ENCODE measurements at regions not wholly inside any gene's neighbourhood (a gene's known extent, or its start where the extent isn't known, plus 50 kb on each side); places are given as distances from the start of the nearest gene placed in this dataset.
"Not testable (repeated sequence)": the region's sequence is repeated elsewhere in the genome, so short reads cannot be mapped to it uniquely, and the experiment has no call there.

DNA sequence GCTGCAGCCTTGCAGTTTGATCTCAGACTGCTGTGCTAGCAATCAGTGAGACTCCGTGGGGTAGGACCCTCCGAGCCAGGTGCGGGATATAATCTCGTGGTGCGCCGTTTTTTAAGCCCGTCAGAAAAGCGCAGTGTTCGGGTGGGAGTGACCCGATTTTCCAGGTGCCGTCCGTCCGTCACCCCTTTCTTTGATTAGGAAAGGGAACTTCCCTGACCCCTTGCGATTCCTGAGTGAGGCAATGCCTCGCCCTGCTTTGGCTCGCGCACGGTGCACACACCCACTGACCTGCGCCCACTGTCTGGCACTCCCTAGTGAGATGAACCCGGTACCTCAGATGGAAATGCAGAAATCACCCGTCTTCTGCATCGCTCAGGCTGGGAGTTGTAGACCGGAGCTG is 203.2 kb downstream of the SNCAIP start:
- H3K4me3 Mint-ChIP-seq; H3K9me3 Mint-ChIP-seq; DNase-seq; H3K4me1 Mint-ChIP-seq (ENCODE audit: low read depth in 2 of 2); H3K36me3 Mint-ChIP-seq (ENCODE audit: insufficient read depth); H3K27ac Mint-ChIP-seq; H3K27me3 Mint-ChIP-seq; ATAC-seq (replicated peaks): not testable (repeated sequence)

DNA sequence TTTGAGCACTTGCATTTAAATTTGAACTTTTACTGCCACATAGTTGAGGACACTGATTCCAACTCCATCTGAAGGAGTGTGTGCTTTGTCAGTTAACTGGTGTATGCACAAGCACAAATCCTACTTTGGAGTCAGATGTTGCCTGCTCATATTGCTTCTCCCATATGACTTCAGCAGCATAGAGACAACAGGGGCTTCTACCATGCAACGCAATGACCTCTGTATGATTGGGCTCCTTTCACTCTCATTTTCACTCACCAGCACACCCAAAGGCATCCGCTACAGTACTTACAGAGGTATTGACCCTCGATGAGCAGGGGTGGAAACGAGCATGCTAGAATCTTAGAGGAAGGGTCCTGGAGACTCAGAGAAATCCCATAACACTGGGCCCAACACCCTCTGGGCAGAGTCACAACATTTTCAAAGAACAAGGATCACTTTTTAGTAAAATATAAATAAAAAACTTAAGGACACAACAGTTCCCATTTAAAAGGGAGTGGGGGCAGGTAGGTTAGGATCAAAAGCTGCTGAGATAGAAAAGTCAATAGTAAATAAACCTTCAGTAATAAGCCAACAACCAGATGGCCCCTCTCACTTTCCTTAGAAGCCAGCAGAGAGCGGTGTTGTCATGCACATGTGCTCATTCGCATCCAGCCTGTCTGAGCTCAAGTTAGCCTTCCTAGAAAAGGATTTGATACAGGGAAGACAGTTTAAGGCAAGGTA is 203.8 kb downstream of the SNCAIP start:
- no peak overlapping the region for H3K4me3 Mint-ChIP-seq
- DNase-seq, result no peak
- no peaks in the 10 kb centered on the region for H3K36me3 Mint-ChIP-seq (ENCODE audit: insufficient read depth)
- H3K27ac Mint-ChIP-seq, result no peak overlapping the region
- H3K9me3 Mint-ChIP-seq, result no peaks in the 10 kb centered on the region
- ATAC-seq (replicated peaks), result no peak
- H3K27me3 Mint-ChIP-seq, result peaks cover 0 to 9% of the 10 kb centered on the region in 2 donors
- no peaks in the 10 kb centered on the region for H3K4me1 Mint-ChIP-seq (ENCODE audit: low read depth in 2 of 2)

DNA sequence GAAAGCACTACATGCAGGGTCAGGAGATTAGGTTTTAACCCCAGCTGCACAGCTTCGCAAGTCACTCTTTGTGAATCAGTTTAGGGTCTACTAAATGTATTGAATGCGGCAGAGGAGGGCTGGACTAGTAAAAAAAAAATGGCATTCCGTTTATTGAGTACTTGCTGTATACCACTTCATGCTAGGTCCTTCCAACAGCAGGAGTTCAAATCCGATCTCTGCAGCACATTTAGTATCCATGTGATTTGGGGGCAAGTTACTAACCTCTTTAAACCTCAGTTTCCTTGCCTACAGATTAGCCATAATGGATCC is 204.4 kb downstream of the SNCAIP start:
- H3K27ac Mint-ChIP-seq, result no peak overlapping the region

DNA sequence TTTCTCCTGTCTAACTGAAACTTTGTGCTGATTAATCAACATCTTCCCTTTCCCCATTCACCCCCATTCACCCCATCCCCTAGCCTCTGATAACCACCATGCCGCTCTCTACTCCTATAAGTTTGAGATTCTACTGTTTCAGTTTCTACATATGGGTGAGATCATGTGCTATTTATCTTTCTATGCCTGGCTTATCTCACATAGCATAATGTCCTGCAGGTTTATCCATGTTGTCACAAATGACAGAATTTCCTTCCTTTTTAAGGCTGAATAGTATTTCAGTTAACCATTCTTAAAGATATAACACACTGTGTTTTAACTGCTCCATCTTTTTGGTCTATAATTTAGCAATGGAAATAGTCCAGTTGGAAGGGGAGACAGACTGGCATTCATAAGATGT is 205.1 kb downstream of the SNCAIP start:
- Mint-ChIP-seq H3K27ac (no peak overlapping the region), H3K36me3 (ENCODE audit: insufficient read depth) (no peaks in the 10 kb centered on the region), H3K9me3 (no peaks in the 10 kb centered on the region), H3K4me3 (no peak overlapping the region), H3K4me1 (ENCODE audit: low read depth in 2 of 2) (no peaks in the 10 kb centered on the region), H3K27me3 (peaks cover 0 to 9% of the 10 kb centered on the region in 2 donors)
- no peak for ATAC-seq (replicated peaks)
- no peak for DNase-seq

More for the DNA sequence above, 204.4 kb downstream of the SNCAIP start:
- Mint-ChIP-seq H3K36me3 (ENCODE audit: insufficient read depth) (no peaks in the 10 kb centered on the region), H3K4me3 (no peak overlapping the region), H3K4me1 (ENCODE audit: low read depth in 2 of 2) (no peaks in the 10 kb centered on the region), H3K27me3 (peaks cover 0 to 9% of the 10 kb centered on the region in 2 donors), H3K9me3 (no peaks in the 10 kb centered on the region)
- DNase-seq (no peak), ATAC-seq (replicated peaks) (no peak)

DNA sequence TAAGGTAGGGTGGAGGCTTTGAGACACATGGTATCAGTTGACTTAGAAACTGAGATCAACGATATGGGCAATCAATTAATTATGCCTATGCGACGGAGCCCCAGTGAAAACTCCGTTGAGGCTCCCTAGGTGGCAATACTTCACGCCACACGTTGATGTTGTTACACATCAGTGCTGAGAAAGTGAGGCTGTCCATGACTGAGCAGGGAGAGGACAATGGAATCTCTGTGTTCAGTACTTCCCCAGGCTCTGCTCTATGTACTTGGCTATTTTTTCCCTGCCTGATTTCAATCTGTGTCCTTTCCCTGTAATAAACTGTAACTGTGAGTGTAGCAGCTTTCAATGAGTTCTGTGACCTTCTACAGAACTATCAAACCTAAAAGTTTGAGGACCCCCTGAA is 211.7 kb downstream of the SNCAIP start:
- Mint-ChIP-seq H3K27me3 (peaks cover 3 to 5% of the 10 kb centered on the region in 2 donors), H3K4me1 (ENCODE audit: low read depth in 2 of 2) (no peaks in the 10 kb centered on the region), H3K4me3 (no peak overlapping the region), H3K36me3 (ENCODE audit: insufficient read depth) (no peaks in the 10 kb centered on the region), H3K27ac (no peak overlapping the region), H3K9me3 (peaks cover 0 to 2% of the 10 kb centered on the region in 2 donors)
- DNase-seq, result no peak
- no peak for ATAC-seq (replicated peaks)

DNA sequence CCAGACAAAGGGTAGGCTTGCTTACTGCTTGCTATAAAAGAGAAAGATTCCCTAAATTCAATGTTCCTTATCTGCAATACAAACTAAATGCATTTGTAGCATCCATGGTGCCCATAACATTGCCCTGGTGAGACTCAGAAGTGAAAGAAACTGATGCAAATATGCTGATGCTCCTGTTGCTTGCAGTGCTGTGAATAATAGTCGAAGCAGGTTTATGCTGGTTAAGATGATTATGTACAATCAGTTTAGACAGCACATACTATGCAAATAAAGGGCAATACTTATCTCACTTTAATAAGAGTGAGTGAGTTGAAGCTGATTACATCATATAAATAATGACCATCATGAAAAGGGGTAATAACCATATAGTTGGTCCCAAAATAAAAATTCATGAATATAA is 215.5 kb downstream of the SNCAIP start:
- H3K27me3 Mint-ChIP-seq, result peaks cover 0 to 5% of the 10 kb centered on the region in 2 donors
- H3K4me3 Mint-ChIP-seq, result no peak overlapping the region
- no peak for DNase-seq
- no peak for ATAC-seq (replicated peaks)
- H3K27ac Mint-ChIP-seq, result no peak overlapping the region
- no peaks in the 10 kb centered on the region for H3K36me3 Mint-ChIP-seq (ENCODE audit: insufficient read depth)
- peaks cover 0 to 2% of the 10 kb centered on the region in 2 donors for H3K9me3 Mint-ChIP-seq
- peaks cover 0 to 1% of the 10 kb centered on the region in 2 donors for H3K4me1 Mint-ChIP-seq (ENCODE audit: low read depth in 2 of 2)

DNA sequence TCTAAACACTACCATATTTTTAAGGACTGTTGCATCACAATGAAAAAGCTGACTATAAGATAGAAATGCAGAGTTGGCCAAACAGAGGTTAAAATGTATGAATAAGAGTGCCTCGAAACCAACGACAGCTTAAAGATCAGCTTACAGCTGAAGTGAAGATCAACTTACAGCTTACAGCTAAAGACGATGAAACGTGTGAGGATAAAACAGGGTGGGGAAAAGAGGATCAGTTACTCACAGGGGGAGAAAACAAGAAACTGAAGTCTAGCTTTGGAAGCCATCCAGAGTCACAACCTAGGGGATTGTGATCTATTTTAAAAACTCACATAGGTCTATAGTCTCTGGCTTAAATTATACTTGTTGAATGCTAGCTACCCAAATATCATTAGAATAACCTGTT is 220.0 kb downstream of the SNCAIP start:
- Mint-ChIP-seq H3K36me3 (ENCODE audit: insufficient read depth) (no peaks in the 10 kb centered on the region), H3K9me3 (peaks cover 0 to 2% of the 10 kb centered on the region in 2 donors), H3K27ac (no peak overlapping the region), H3K27me3 (no peaks in the 10 kb centered on the region), H3K4me3 (no peak overlapping the region), H3K4me1 (ENCODE audit: low read depth in 2 of 2) (peaks cover 0 to 1% of the 10 kb centered on the region in 2 donors)
- ATAC-seq (replicated peaks) (no peak), DNase-seq (no peak)

DNA sequence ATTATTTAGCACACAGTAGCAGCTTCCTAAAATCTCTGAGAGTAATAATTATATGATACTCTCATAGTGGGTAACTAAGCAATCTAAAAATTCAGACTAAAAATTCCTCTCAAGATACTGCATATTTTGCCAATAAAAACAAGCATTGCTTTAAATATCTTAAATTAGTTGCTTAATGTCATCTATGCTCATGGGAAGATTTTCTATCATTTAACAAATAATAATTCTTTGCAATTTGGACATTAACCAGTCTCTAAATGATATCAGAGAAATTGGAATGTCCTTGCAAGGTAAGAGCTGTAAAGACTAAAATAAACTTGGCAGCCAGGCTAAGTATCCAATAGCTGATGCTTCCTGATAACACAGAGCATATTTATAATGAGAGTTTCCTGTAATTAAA is 221.8 kb downstream of the SNCAIP start:
- ATAC-seq (replicated peaks), result no peak
- no peaks in the 10 kb centered on the region for H3K36me3 Mint-ChIP-seq (ENCODE audit: insufficient read depth)
- H3K9me3 Mint-ChIP-seq, result peaks cover 0 to 2% of the 10 kb centered on the region in 2 donors

DNA sequence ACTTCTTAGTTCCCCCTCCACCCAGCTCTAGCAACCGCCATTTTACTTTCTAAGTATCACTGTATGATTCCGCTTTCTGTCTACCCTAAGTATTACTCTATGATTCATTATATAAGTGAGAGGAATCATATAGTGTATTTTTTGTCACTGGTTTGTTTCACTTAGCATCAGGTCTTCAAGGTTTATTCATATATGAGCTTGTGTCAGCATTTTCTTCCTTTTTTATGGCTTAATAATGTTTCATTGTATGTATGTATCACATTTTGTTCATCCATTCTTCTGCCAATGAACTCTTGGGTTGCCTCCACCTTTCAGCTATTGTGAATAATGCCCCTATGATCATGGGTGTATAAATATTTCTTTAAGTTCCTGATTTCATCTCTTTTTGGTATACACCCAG is 222.8 kb downstream of the SNCAIP start:
- H3K27me3 Mint-ChIP-seq, result peaks cover 0 to 5% of the 10 kb centered on the region in 2 donors
- H3K9me3 Mint-ChIP-seq, result peaks cover 0 to 2% of the 10 kb centered on the region in 2 donors
- DNase-seq, result no peak
- no peak for ATAC-seq (replicated peaks)
- no peak overlapping the region for H3K4me3 Mint-ChIP-seq
- no peak overlapping the region for H3K27ac Mint-ChIP-seq
- H3K4me1 Mint-ChIP-seq (ENCODE audit: low read depth in 2 of 2), result peaks cover 0 to 1% of the 10 kb centered on the region in 2 donors
- H3K36me3 Mint-ChIP-seq (ENCODE audit: insufficient read depth), result no peaks in the 10 kb centered on the region

More for the DNA sequence above, 221.8 kb downstream of the SNCAIP start:
- no peak overlapping the region for H3K4me3 Mint-ChIP-seq
- no peak for DNase-seq
- H3K27ac Mint-ChIP-seq, result no peak overlapping the region
- H3K27me3 Mint-ChIP-seq, result no peaks in the 10 kb centered on the region
- H3K4me1 Mint-ChIP-seq (ENCODE audit: low read depth in 2 of 2), result peaks cover 0 to 1% of the 10 kb centered on the region in 2 donors

DNA sequence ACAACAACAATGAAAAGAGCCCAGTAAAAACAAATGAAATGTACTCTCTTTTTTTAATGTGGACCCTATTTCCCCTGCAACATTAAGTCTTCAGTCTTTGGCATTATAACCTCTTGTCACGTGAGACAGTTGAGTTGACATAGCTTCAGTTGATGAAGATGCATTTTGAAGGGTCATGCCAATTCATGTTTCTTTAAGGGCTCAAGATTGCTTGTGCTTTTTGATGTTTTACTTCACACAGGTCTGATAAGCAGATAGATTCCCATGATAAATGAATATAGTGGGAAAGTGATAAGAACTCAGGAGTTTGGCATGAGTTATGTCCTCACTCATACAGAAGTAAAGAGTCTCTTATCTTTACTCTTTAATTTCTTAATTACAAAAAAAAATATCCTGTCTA is 229.4 kb downstream of the SNCAIP start:
- H3K27me3 Mint-ChIP-seq, result peaks cover 5% of the 10 kb centered on the region in 2 donors
- no peak overlapping the region for H3K27ac Mint-ChIP-seq
- no peaks in the 10 kb centered on the region for H3K36me3 Mint-ChIP-seq (ENCODE audit: insufficient read depth)
- no peak overlapping the region for H3K4me3 Mint-ChIP-seq
- no peak for DNase-seq
- peaks cover 0 to 8% of the 10 kb centered on the region in 2 donors for H3K9me3 Mint-ChIP-seq
- H3K4me1 Mint-ChIP-seq (ENCODE audit: low read depth in 2 of 2), result no peaks in the 10 kb centered on the region
- no peak for ATAC-seq (replicated peaks)

DNA sequence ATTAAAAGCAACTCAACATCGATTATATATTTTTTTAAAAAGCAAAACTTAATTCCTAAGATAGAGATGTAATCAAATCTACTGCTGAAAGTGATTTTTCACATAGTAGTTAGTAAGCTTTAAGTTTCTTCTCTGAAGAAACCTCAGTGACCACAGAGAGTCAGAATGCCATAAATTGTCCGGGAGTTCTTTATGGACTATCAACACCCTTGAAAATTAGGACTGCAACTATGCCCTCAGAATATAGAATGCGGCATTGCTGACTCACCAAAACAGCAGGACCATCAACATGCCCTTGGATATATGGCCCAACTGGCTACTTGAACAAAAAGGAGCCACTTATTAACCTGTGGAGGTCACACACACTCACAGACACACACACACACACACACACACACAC is 228.9 kb upstream of the SNX2 start:
- no peak for DNase-seq
- ATAC-seq (replicated peaks), result no peak
- Mint-ChIP-seq H3K27ac (no peak overlapping the region), H3K4me3 (no peak overlapping the region), H3K36me3 (ENCODE audit: insufficient read depth) (no peaks in the 10 kb centered on the region), H3K9me3 (peaks cover 0 to 7% of the 10 kb centered on the region in 2 donors), H3K4me1 (ENCODE audit: low read depth in 2 of 2) (no peaks in the 10 kb centered on the region), H3K27me3 (peaks cover 0 to 5% of the 10 kb centered on the region in 2 donors)

DNA sequence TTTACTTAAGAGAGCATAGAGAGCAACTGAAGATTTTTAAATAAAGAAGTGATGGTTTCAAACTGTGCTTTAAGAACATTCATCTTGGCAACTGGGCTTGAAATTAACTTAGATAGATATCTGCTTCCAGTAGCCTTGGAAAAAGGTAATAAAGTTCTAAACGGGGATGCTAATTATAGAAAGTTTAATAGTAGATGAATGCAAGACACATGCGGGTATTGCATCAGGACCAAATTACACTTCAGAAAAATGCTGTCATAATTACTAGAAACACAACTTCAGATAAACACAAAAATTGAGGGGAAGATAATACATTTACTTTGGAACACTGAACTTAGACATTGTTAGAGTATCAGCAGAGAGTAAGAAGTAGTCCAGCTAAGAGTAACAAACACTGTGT is 227.7 kb upstream of the SNX2 start:
- Mint-ChIP-seq H3K4me1 (ENCODE audit: low read depth in 2 of 2) (no peaks in the 10 kb centered on the region), H3K4me3 (no peak overlapping the region), H3K36me3 (ENCODE audit: insufficient read depth) (no peaks in the 10 kb centered on the region), H3K9me3 (peaks cover 0 to 7% of the 10 kb centered on the region in 2 donors), H3K27me3 (peaks cover 0 to 3% of the 10 kb centered on the region in 2 donors), H3K27ac (no peak overlapping the region)
- no peak for DNase-seq
- no peak for ATAC-seq (replicated peaks)

DNA sequence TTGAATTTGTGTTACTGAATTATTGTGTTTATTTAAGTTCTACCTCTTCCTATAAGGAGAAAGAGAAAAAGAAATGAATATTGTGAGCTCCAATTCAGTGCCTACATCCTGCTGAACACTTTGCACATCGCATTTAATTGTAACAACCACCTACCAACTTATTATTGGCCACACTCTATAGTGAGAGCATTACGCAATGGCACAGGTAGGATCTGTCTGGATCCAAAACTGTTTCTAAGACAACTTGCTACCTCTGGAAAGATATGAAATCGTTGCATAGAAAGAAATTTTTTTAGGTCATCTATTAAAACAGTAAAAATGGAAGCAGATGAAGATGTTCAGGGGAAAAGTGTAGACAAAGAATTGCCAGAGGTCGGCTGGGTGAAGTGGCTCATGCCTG is 227.2 kb upstream of the SNX2 start:
- no peaks in the 10 kb centered on the region for H3K36me3 Mint-ChIP-seq (ENCODE audit: insufficient read depth)
- H3K27me3 Mint-ChIP-seq, result no peaks in the 10 kb centered on the region
- ATAC-seq (replicated peaks) (no peak), DNase-seq (no peak)
- peaks cover 0 to 4% of the 10 kb centered on the region in 2 donors for H3K9me3 Mint-ChIP-seq
- H3K4me1 Mint-ChIP-seq (ENCODE audit: low read depth in 2 of 2), result no peaks in the 10 kb centered on the region
- H3K27ac Mint-ChIP-seq, result no peak overlapping the region
- no peak overlapping the region for H3K4me3 Mint-ChIP-seq

DNA sequence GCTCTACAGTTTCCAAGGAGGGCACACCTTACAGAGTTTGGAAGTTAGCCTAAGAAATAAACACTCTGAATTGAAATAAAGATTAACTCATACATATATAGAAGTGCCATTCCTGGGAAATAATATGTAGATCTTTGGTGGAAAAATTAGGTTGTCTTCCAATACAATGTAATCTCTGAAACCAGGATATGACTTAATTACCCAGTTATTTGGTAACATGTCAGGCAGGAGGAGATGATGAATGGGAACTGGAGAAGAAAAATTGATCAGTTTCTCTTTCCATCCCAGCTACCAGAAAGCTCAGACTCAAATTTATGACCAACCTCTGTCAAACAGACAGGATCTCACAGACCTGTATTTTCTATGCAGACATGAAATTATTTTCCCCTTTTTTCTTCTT is 215.2 kb upstream of the SNX2 start:
- Mint-ChIP-seq H3K27ac (no peak overlapping the region), H3K27me3 (no peaks in the 10 kb centered on the region), H3K36me3 (ENCODE audit: insufficient read depth) (no peaks in the 10 kb centered on the region), H3K4me3 (no peak overlapping the region), H3K4me1 (ENCODE audit: low read depth in 2 of 2) (no peaks in the 10 kb centered on the region), H3K9me3 (no peaks in the 10 kb centered on the region)
- ATAC-seq (replicated peaks) (no peak), DNase-seq (no peak)

All from effector memory CD8-positive, alpha-beta T cell (primary cell).